ENCODE measurements at regions not wholly inside any gene's neighbourhood (a gene's known extent, or its start where the extent isn't known, plus 50 kb on each side); places are given as distances from the start of the nearest gene placed in this dataset.

- DNase-seq (ENCODE audit: low read depth, low spot score) (no peak), FAIRE-seq (no peak)
- peaks cover 7% of the 10 kb centered on the region for H3K4me1 ChIP-seq (ENCODE audit: control insufficient read depth, extremely low read depth, insufficient read depth, low read length)
- H3K9me1 ChIP-seq (replicated peaks; ENCODE audit: control insufficient read depth, extremely low read depth, insufficient read depth, low read length) = no peaks in the 10 kb centered on the region
- no peak overlapping the region for H2AFZ ChIP-seq (ENCODE audit: low read depth, low read length)
- no peak for TF ChIP-seq JUN (IDR thresholded peaks at IDR 0.05; ENCODE audit: borderline replicate concordance, insufficient read depth, insufficient read length, low read depth)
- no peak for TF ChIP-seq CTCF (IDR thresholded peaks at IDR 0.05; ENCODE audit: extremely low read depth in 1 of 2, insufficient read depth in 1 of 2, low read depth in 1 of 2, low read length in 2 of 2)
- TF ChIP-seq FOS (IDR thresholded peaks at IDR 0.05; ENCODE audit: borderline replicate concordance, insufficient read depth, low read length) = no peak
- no peak for TF ChIP-seq GATA2 (IDR thresholded peaks at IDR 0.05; ENCODE audit: insufficient read depth, insufficient read length, low read depth, low read length)
- TF ChIP-seq MYC (IDR thresholded peaks at IDR 0.05; ENCODE audit: low read depth, low read length) = no peak
- no peak for TF ChIP-seq EZH2 (IDR thresholded peaks at IDR 0.05; ENCODE audit: borderline replicate concordance, low read depth, low read length, severe bottlenecking)
- TF ChIP-seq POLR2A (IDR thresholded peaks at IDR 0.05; ENCODE audit: low read depth, low read length) = no peak
- H3K9me3 ChIP-seq (replicated peaks; ENCODE audit: control insufficient read depth, insufficient read depth, low read length) = no peaks in the 10 kb centered on the region
- ChIA-PET CTCF (no interaction called here), POLR2A (no interaction called here)
- no peaks in the 10 kb centered on the region for H3K27me3 ChIP-seq (ENCODE audit: control insufficient read depth in 2 of 2, insufficient read depth in 2 of 2, low read length in 2 of 2)
- no peak overlapping the region for H3K4me3 ChIP-seq (replicated peaks in 1 of 3; ENCODE audit: insufficient read depth in 1 of 3, low read depth in 1 of 3, low read length in 3 of 3)
- dilution Hi-C loops (cut with MboI; ENCODE audit: extremely low pct_ligation_motif_present, low sequenced_read_pairs) = no loop called here
- H4K20me1 ChIP-seq (replicated peaks; ENCODE audit: control insufficient read depth, extremely low read depth, insufficient read depth, low read length) = no peaks in the 10 kb centered on the region
- no peak overlapping the region for H3K9ac ChIP-seq (replicated peaks; ENCODE audit: extremely low read depth, insufficient read depth, low read length)
- no TSS peak for BruUV-seq (replicated peaks)
- H3K36me3 ChIP-seq (ENCODE audit: control insufficient read depth in 2 of 2, extremely low read depth in 1 of 2, insufficient read depth in 2 of 2, low read length in 2 of 2) = no peaks in the 10 kb centered on the region
- H3K79me2 ChIP-seq (ENCODE audit: control insufficient read depth, insufficient read depth, low read length) = no peaks in the 10 kb centered on the region
- no peak overlapping the region for H3K27ac ChIP-seq (ENCODE audit: insufficient read depth, low read depth, low read length)
- intact Hi-C loops (cut with micrococcal nuclease) = no loop called here
- H3K4me2 ChIP-seq (ENCODE audit: insufficient read depth, low read length) = no peak overlapping the region
These were observed 253.1 kb upstream of the CACNA2D1 start for GRCh38 chr7:82696631-82697030.

- Histone ChIP-seq H3K27ac (ENCODE audit: insufficient read depth, low read depth, low read length) (no peak overlapping the region), H4K20me1 (replicated peaks; ENCODE audit: control insufficient read depth, extremely low read depth, insufficient read depth, low read length) (no peaks in the 10 kb centered on the region), H3K4me2 (ENCODE audit: insufficient read depth, low read length) (no peak overlapping the region), H3K36me3 (ENCODE audit: control insufficient read depth in 2 of 2, extremely low read depth in 1 of 2, insufficient read depth in 2 of 2, low read length in 2 of 2) (no peaks in the 10 kb centered on the region), H3K4me1 (ENCODE audit: control insufficient read depth, extremely low read depth, insufficient read depth, low read length) (no peaks in the 10 kb centered on the region), H3K4me3 (replicated peaks in 1 of 3; ENCODE audit: insufficient read depth in 1 of 3, low read depth in 1 of 3, low read length in 3 of 3) (no peak overlapping the region), H3K27me3 (ENCODE audit: control insufficient read depth in 2 of 2, insufficient read depth in 2 of 2, low read length in 2 of 2) (no peaks in the 10 kb centered on the region), H3K9me1 (replicated peaks; ENCODE audit: control insufficient read depth, extremely low read depth, insufficient read depth, low read length) (no peaks in the 10 kb centered on the region), H3K9ac (replicated peaks; ENCODE audit: extremely low read depth, insufficient read depth, low read length) (no peak overlapping the region), H2AFZ (ENCODE audit: low read depth, low read length) (no peak overlapping the region), H3K79me2 (ENCODE audit: control insufficient read depth, insufficient read depth, low read length) (no peaks in the 10 kb centered on the region), H3K9me3 (replicated peaks; ENCODE audit: control insufficient read depth, insufficient read depth, low read length) (no peaks in the 10 kb centered on the region)
- DNase-seq (ENCODE audit: low read depth, low spot score) = no peak
- BruUV-seq (replicated peaks) = no TSS peak
- intact Hi-C loops (cut with micrococcal nuclease) (no loop called here), dilution Hi-C loops (cut with MboI; ENCODE audit: extremely low pct_ligation_motif_present, low sequenced_read_pairs) (no loop called here)
- TF ChIP-seq POLR2A (IDR thresholded peaks at IDR 0.05; ENCODE audit: low read depth, low read length) (no peak), MAX (IDR thresholded peaks at IDR 0.05; ENCODE audit: insufficient read depth, insufficient read length) (no peak), CTCF (IDR thresholded peaks at IDR 0.05; ENCODE audit: extremely low read depth in 1 of 2, insufficient read depth in 1 of 2, low read depth in 1 of 2, low read length in 2 of 2) (no peak), GATA2 (IDR thresholded peaks at IDR 0.05; ENCODE audit: insufficient read depth, insufficient read length, low read depth, low read length) (no peak), JUN (IDR thresholded peaks at IDR 0.05; ENCODE audit: borderline replicate concordance, insufficient read depth, insufficient read length, low read depth) (no peak)
- no peak for FAIRE-seq
- CTCF ChIA-PET = no interaction called here
- POLR2A ChIA-PET = no interaction called here
These were observed 250.4 kb upstream of the CACNA2D1 start for GRCh38 chr7:82694022-82694421.
